A673 (cell line): ENCODE measurements at regions not wholly inside any gene's neighbourhood (a gene's known extent, or its start where the extent isn't known, plus 50 kb on each side); places are given as distances from the start of the nearest gene placed in this dataset.

Source experiments
- BruUV-seq: library from RNA; stranded (reverse); fragments of 400-500 nt; replicated peaks from 2 replicates; lab custom pipeline; 2021; lab: Mats Ljungman, UMichigan
- CTCF ChIA-PET: fragments of 300-600 bp; sonication (Branson Sonifier 250); formaldehyde crosslinking; loops from one replicate; lab custom pipeline; 2022; ENCODE audit warnings: antibody characterized with exemption; lab: Charles Lee
- POLR2A ChIA-PET: fragments of 300-600 bp; sonication (Branson Sonifier 250); formaldehyde crosslinking; loops from one replicate; lab custom pipeline; 2022; ENCODE audit warnings: antibody characterized with exemption; ENCODE audit not compliant: low non-redundant PET; lab: Charles Lee
- DNase-seq: peaks from one replicate; pipeline ENCODE4 v3.0.0-alpha.2; 2015; ENCODE audit warnings: low spot score
- H3K27ac ChIP-seq: fragments of 200-600 bp; sonication (generic); 2 replicates; pipeline ENCODE4 v1.5.1; 2016; ENCODE audit warnings: mixed run types, low read depth, mild to moderate bottlenecking, mixed read lengths, antibody characterized with exemption, low read length; ENCODE audit not compliant: poor library complexity, severe bottlenecking
- H3K27me3 ChIP-seq: fragments of 200-600 bp; sonication (generic); replicated peaks from 2 replicates; pipeline ENCODE4 v1.6.1; 2017; ENCODE audit warnings: mixed run types, low read depth, mild to moderate bottlenecking, mixed read lengths, antibody characterized with exemption, low read length; ENCODE audit not compliant: insufficient read depth, poor library complexity
- H3K36me3 ChIP-seq: fragments of 200-600 bp; sonication (generic); 2 replicates; pipeline ENCODE4 v1.6.1; 2016; ENCODE audit warnings: mixed run types, mild to moderate bottlenecking, mixed read lengths, antibody characterized with exemption, low read length; ENCODE audit not compliant: insufficient read depth, poor library complexity, severe bottlenecking
- H3K4me1 ChIP-seq: fragments of 200-600 bp; sonication (generic); 2 replicates; pipeline ENCODE4 v1.6.1; 2017; ENCODE audit warnings: mixed run types, mild to moderate bottlenecking, mixed read lengths, antibody characterized with exemption, low read length; ENCODE audit not compliant: insufficient read depth, poor library complexity, severe bottlenecking
- H3K4me3 ChIP-seq: fragments of 200-600 bp; sonication (generic); 2 replicates; pipeline ENCODE4 v1.5.1; 2016; ENCODE audit warnings: low read depth, mixed run types, mild to moderate bottlenecking, mixed read lengths, low read length; ENCODE audit not compliant: poor library complexity, severe bottlenecking
- H3K9me3 ChIP-seq: fragments of 200-600 bp; sonication (generic); 2 replicates; pipeline ENCODE4 v1.6.1; 2016; ENCODE audit warnings: mixed run types, low read depth, mild to moderate bottlenecking, mixed read lengths, antibody characterized with exemption, low read length; ENCODE audit not compliant: poor library complexity, severe bottlenecking
- EZH2 ChIP-seq: fragments of 200-600 bp; sonication (generic); IDR thresholded peaks from 2 replicates; pipeline ENCODE4 v1.6.1; 2017; ENCODE audit warnings: borderline replicate concordance, low read depth, mild to moderate bottlenecking, mixed read lengths, antibody characterized with exemption, low read length; ENCODE audit not compliant: poor library complexity, severe bottlenecking
- intact Hi-C: fragments of 100-400 bp; cut with micrococcal nuclease; formaldehyde crosslinking; loops from one replicate; pipeline ENCODE4 v1.10.0; 2022; ENCODE audit not compliant: unreplicated experiment
- TF ChIP-seq, protein P1 (sequence below): fragments of 300-800, 200-600 bp; sonication (generic); conservative IDR thresholded peaks from 2 replicates; pipeline ENCODE4 v1.5.1; 2017; ENCODE audit warnings: low read depth, mild to moderate bottlenecking, antibody characterized with exemption, low read length, moderate library complexity, mixed read lengths

- Histone ChIP-seq H3K9me3 (no peaks in the 10 kb centered on the region), H3K4me3 (no peak overlapping the region), H3K27me3 (no peaks in the 10 kb centered on the region), H3K4me1 (no peaks in the 10 kb centered on the region), H3K27ac (no peak overlapping the region), H3K36me3 (no peaks in the 10 kb centered on the region)
- CTCF ChIA-PET = no interaction called here
- BruUV-seq = no TSS peak
- POLR2A ChIA-PET = no interaction called here
- DNase-seq = no peak
- no peak for TF ChIP-seq EZH2
- TF ChIP-seq, protein P1, sequence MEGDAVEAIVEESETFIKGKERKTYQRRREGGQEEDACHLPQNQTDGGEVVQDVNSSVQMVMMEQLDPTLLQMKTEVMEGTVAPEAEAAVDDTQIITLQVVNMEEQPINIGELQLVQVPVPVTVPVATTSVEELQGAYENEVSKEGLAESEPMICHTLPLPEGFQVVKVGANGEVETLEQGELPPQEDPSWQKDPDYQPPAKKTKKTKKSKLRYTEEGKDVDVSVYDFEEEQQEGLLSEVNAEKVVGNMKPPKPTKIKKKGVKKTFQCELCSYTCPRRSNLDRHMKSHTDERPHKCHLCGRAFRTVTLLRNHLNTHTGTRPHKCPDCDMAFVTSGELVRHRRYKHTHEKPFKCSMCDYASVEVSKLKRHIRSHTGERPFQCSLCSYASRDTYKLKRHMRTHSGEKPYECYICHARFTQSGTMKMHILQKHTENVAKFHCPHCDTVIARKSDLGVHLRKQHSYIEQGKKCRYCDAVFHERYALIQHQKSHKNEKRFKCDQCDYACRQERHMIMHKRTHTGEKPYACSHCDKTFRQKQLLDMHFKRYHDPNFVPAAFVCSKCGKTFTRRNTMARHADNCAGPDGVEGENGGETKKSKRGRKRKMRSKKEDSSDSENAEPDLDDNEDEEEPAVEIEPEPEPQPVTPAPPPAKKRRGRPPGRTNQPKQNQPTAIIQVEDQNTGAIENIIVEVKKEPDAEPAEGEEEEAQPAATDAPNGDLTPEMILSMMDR = no peak
- intact Hi-C loops = no loop called here
Measured at GRCh38 chr3:63151897-63152296, 126.2 kb upstream of the SYNPR start.

DNA sequence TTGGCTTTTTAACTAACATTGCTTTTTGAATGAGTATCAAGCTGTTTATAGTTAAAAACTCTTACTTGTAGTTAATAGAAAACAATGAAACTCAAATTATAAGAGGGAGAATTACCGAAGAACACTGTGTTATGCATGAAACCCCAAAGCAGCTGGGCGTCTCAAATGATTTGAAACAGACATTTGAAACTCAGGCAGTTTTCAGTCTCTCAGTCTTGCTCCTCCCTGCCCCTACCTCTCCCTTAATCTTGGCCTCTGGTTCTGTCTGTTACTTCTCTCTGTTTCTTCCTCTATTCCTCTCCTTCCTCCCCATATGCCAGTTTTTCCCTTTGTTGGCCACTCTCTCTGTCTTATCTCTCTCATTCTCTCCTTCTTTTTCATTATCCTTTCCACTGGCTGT, 118.3 kb upstream of the SYNPR start:
- Histone ChIP-seq H3K36me3 (no peaks in the 10 kb centered on the region), H3K27me3 (no peaks in the 10 kb centered on the region), H3K9me3 (no peaks in the 10 kb centered on the region), H3K4me3 (no peak overlapping the region), H3K27ac (no peak overlapping the region), H3K4me1 (no peaks in the 10 kb centered on the region)
- ChIA-PET CTCF (no interaction called here), POLR2A (no interaction called here)
- no TSS peak for BruUV-seq
- no peak for DNase-seq
- intact Hi-C loops = no loop called here
- TF ChIP-seq, protein P1 = no peak
- no peak for TF ChIP-seq EZH2

DNA sequence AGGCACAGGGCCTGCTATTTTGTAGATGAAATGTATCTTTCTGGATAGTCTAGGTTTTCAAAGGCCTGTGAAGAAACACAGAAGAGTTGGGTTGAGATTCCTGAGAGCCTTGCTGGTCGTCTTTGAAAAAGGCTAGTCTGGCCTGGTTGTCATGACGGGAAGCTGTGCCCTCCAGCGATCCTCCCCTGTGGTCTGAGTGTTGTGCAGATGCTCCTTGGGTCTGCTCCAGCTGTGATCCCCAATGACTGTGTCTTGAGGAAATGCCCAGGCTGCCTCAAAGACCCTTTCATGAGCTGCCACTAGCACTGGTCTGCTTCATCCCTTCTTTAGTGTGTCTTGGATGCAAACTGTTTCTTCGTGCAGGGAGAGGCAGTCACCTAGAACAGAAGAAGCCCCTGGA, 111.0 kb upstream of the SYNPR start:
- H3K27ac ChIP-seq = no peak overlapping the region
- no peaks in the 10 kb centered on the region for H3K9me3 ChIP-seq
- no peaks in the 10 kb centered on the region for H3K27me3 ChIP-seq
- H3K36me3 ChIP-seq = no peaks in the 10 kb centered on the region
- ChIA-PET POLR2A (no interaction called here), CTCF (no interaction called here)
- H3K4me3 ChIP-seq = no peak overlapping the region
- no peak for DNase-seq
- no peaks in the 10 kb centered on the region for H3K4me1 ChIP-seq
- TF ChIP-seq EZH2 = no peak
- TF ChIP-seq, protein P1 = no peak
- no TSS peak for BruUV-seq
- intact Hi-C loops = no loop called here
